HEK293 (cell line): ENCODE measurements at regions not wholly inside any gene's neighbourhood (a gene's known extent, or its start where the extent isn't known, plus 50 kb on each side); places are given as distances from the start of the nearest gene placed in this dataset.
A peak's percentile ranks its signal among the peaks of the same experiment; 100 is the strongest.

Experiments used
- CTCF ChIA-PET: fragments of 350-600 bp; formaldehyde crosslinking; extraction: SDS; loops from one replicate; lab custom pipeline; 2021; ENCODE audit warnings: antibody characterized with exemption; lab: Yijun Ruan, JAX
- POLR2A ChIA-PET: fragments of 300-600 bp; formaldehyde crosslinking; extraction: SDS; loops from one replicate; lab custom pipeline; 2020; ENCODE audit warnings: antibody characterized with exemption, inconsistent platforms; lab: Yijun Ruan, JAX
- H3K27ac ChIP-seq: fragments of 200-500 bp; sonication (Bioruptor generic); 2 replicates; pipeline ENCODE4 v1.5.1; 2014; ENCODE audit warnings: low read depth, low read length, control low read depth, inconsistent platforms; ENCODE audit errors: extremely low read depth
- H3K36me3 ChIP-seq, 2 experiments: fragments of 200-500 bp in 1 of 2; sonication (Bioruptor generic) in 1 of 2; 1 replicate in 1 of 2; 2 replicates in 1 of 2; pipeline ENCODE4 v1.5.1; 2014 to 2017; ENCODE audit warnings: inconsistent platforms in 2 of 2, low read length in 2 of 2; ENCODE audit not compliant: control insufficient read depth in 2 of 2, insufficient read depth in 1 of 2
- H3K4me1 ChIP-seq: fragments of 200-500 bp; sonication (Bioruptor generic); 2 replicates; pipeline ENCODE4 v1.5.1; 2014; ENCODE audit warnings: mild to moderate bottlenecking, low read length, inconsistent platforms; ENCODE audit not compliant: control insufficient read depth, insufficient read depth
- H3K4me3 ChIP-seq: 2 replicates; pipeline ENCODE4 v1.5.1; 2011; ENCODE audit warnings: low read depth, mild to moderate bottlenecking, control low read depth, low read length, moderate library complexity
- H3K9me3 ChIP-seq: fragments of 200-500 bp; sonication (Bioruptor generic); 2 replicates; pipeline ENCODE4 v1.5.1; 2014; ENCODE audit warnings: low read depth, low read length, inconsistent platforms; ENCODE audit not compliant: control insufficient read depth, insufficient read depth
- BCL11B ChIP-seq: fragments of 450-650 bp; formaldehyde crosslinking; IDR thresholded peaks from 2 replicates; pipeline ENCODE4 v1.5.1; 2016; ENCODE audit warnings: low read depth, missing biosample characterization, missing genetic modification characterization
- OSR2 ChIP-seq: fragments of 450-650 bp; formaldehyde crosslinking; IDR thresholded peaks from 2 replicates; pipeline ENCODE4 v1.5.1; 2016; ENCODE audit warnings: missing biosample characterization, missing genetic modification characterization
- PATZ1 ChIP-seq: fragments of 450-650 bp; formaldehyde crosslinking; IDR thresholded peaks from 2 replicates; pipeline ENCODE4 v1.5.1; 2016; ENCODE audit warnings: missing biosample characterization, missing genetic modification characterization
- SCRT1 ChIP-seq: fragments of 450-650 bp; formaldehyde crosslinking; IDR thresholded peaks from 2 replicates; pipeline ENCODE4 v1.5.1; 2016; ENCODE audit warnings: missing biosample characterization, missing genetic modification characterization, borderline replicate concordance
- TCF7L2 ChIP-seq: IDR thresholded peaks from 2 replicates; pipeline ENCODE4 v1.6.1; 2011; ENCODE audit warnings: low read depth, mild to moderate bottlenecking, inconsistent platforms, low read length, moderate library complexity, borderline replicate concordance
- TRIM28 ChIP-seq: IDR thresholded peaks from 2 replicates; pipeline ENCODE4 v1.6.1; 2011; ENCODE audit warnings: low read length, control low read depth, borderline replicate concordance
- TSHZ1 ChIP-seq: fragments of 450-650 bp; formaldehyde crosslinking; IDR thresholded peaks from 2 replicates; pipeline ENCODE4 v1.5.1; 2016; ENCODE audit warnings: missing biosample characterization, missing genetic modification characterization, borderline replicate concordance
- YY2 ChIP-seq: fragments of 450-650 bp; formaldehyde crosslinking; IDR thresholded peaks from 2 replicates; pipeline ENCODE4 v1.5.1; 2016; ENCODE audit warnings: missing biosample characterization, missing genetic modification characterization
- ZBTB48 ChIP-seq: fragments of 450-650 bp; formaldehyde crosslinking; IDR thresholded peaks from 2 replicates; pipeline ENCODE4 v1.5.1; 2016; ENCODE audit warnings: missing biosample characterization, missing genetic modification characterization
- ZBTB6 ChIP-seq: fragments of 450-650 bp; formaldehyde crosslinking; IDR thresholded peaks from 2 replicates; pipeline ENCODE4 v1.5.1; 2017; ENCODE audit warnings: missing biosample characterization, missing genetic modification characterization
- ZNF23 ChIP-seq: fragments of 450-650 bp; formaldehyde crosslinking; IDR thresholded peaks from 2 replicates; pipeline ENCODE4 v1.5.1; 2016; ENCODE audit warnings: missing biosample characterization, missing genetic modification characterization, borderline replicate concordance
- ZNF37A ChIP-seq: fragments of 450-650 bp; IDR thresholded peaks from 2 replicates; pipeline ENCODE4 v1.5.1; 2018; ENCODE audit warnings: missing biosample characterization, missing genetic modification characterization
- ZNF426 ChIP-seq: fragments of 450-650 bp; formaldehyde crosslinking; IDR thresholded peaks from 2 replicates; pipeline ENCODE4 v1.5.1; 2017; ENCODE audit warnings: missing biosample characterization, missing genetic modification characterization, mild to moderate bottlenecking, inconsistent platforms, moderate library complexity
- ZNF571 ChIP-seq: fragments of 450-650 bp; formaldehyde crosslinking; IDR thresholded peaks from 2 replicates; pipeline ENCODE4 v1.5.0; 2017; ENCODE audit warnings: missing biosample characterization, missing genetic modification characterization
- ZNF596 ChIP-seq: fragments of 450-650 bp; IDR thresholded peaks from 2 replicates; pipeline ENCODE4 v1.5.0; 2018; ENCODE audit warnings: missing biosample characterization, mild to moderate bottlenecking, missing genetic modification characterization, moderate library complexity
- ZNF600 ChIP-seq: fragments of 450-650 bp; formaldehyde crosslinking; IDR thresholded peaks from 2 replicates; pipeline ENCODE4 v1.5.1; 2016; ENCODE audit warnings: missing biosample characterization, missing genetic modification characterization
- ZNF629 ChIP-seq: fragments of 450-650 bp; formaldehyde crosslinking; IDR thresholded peaks from 2 replicates; pipeline ENCODE4 v1.5.1; 2017; ENCODE audit warnings: missing biosample characterization, missing genetic modification characterization
- ZNF658 ChIP-seq: fragments of 450-650 bp; formaldehyde crosslinking; IDR thresholded peaks from 2 replicates; pipeline ENCODE4; 2016; ENCODE audit warnings: missing biosample characterization, missing genetic modification characterization
- ZNF664 ChIP-seq: fragments of 450-650 bp; formaldehyde crosslinking; IDR thresholded peaks from 2 replicates; pipeline ENCODE4 v1.5.1; 2016; ENCODE audit warnings: missing biosample characterization, missing genetic modification characterization
- TF ChIP-seq, protein P1 (sequence below): IDR thresholded peaks from 2 replicates; pipeline ENCODE4 v1.6.1; 2011; ENCODE audit warnings: mild to moderate bottlenecking, low read depth, low read length, borderline replicate concordance

DNA sequence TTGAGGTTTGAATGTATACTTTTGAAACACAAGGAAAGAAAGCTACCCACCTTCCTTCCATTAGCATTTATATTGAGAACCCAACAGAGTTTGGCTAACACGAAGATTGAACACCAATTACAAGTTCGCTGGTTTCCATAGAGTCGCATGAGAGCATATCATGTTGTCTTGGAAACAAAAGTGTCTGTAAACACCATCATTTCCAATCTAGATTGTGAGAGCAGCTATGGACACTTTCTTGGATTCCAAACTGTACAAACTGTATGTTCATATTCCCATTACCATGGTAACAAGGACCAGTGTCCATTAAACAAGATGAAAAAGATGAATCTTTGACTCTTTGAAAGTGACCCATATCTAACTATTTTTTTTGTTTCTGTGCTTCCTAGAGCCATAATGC, 529.9 kb upstream of the ROBO1 start (continued):
- TF ChIP-seq TSHZ1 (tag by site-specific recombination) (no peak), BCL11B (no peak), YY2 (tag by site-specific recombination) (no peak), ZNF23 (tag by site-specific recombination) (no peak), ZNF426 (tag by site-specific recombination) (no peak), ZNF596 (tag by site-specific recombination) (no peak), PATZ1 (tag by site-specific recombination) (no peak), ZNF600 (tag by site-specific recombination) (no peak), ZNF658 (tag by site-specific recombination) (no peak), ZNF629 (tag by site-specific recombination) (no peak), ZBTB6 (tag by site-specific recombination) (no peak), SCRT1 (tag by site-specific recombination) (no peak), ZNF571 (tag by site-specific recombination) (no peak), OSR2 (tag by site-specific recombination) (no peak)
- TF ChIP-seq, protein P1, sequence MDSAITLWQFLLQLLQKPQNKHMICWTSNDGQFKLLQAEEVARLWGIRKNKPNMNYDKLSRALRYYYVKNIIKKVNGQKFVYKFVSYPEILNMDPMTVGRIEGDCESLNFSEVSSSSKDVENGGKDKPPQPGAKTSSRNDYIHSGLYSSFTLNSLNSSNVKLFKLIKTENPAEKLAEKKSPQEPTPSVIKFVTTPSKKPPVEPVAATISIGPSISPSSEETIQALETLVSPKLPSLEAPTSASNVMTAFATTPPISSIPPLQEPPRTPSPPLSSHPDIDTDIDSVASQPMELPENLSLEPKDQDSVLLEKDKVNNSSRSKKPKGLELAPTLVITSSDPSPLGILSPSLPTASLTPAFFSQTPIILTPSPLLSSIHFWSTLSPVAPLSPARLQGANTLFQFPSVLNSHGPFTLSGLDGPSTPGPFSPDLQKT = no peak

- peak; percentile 75; the same call in 1 of the 2 replicates for TF ChIP-seq TCF7L2
- no peak for TF ChIP-seq ZBTB48
- TF ChIP-seq ZNF426 (tag by site-specific recombination) = no peak
- TF ChIP-seq ZNF37A (tag by site-specific recombination) = no peak
- peak; percentile 77 for TF ChIP-seq TRIM28
- TF ChIP-seq ZNF664 (tag by site-specific recombination) = no peak
- TF ChIP-seq, all 188 proteins: peak for 2
- Histone ChIP-seq H3K9me3 (no peaks in the 10 kb centered on the region), H3K27ac (no peak overlapping the region), H3K36me3 (no peaks in the 10 kb centered on the region), H3K4me1 (no peaks in the 10 kb centered on the region), H3K4me3 (no peak overlapping the region)
- ChIA-PET POLR2A (no interaction called here), CTCF (no interaction called here)
Measured at GRCh38 chr3:80285388-80285787, 517.6 kb upstream of the ROBO1 start.
